Fibroblast of skin of scalp (primary cell): ENCODE measurements at regions not wholly inside any gene's neighbourhood (a gene's known extent, or its start where the extent isn't known, plus 50 kb on each side); places are given as distances from the start of the nearest gene placed in this dataset.
"Not testable (repeated sequence)": the region's sequence is repeated elsewhere in the genome, so short reads cannot be mapped to it uniquely, and the experiment has no call there.

Source experiments
- DNase-seq: peaks from one replicate; pipeline ENCODE4 v3.0.0-alpha.2; 2013

DNA sequence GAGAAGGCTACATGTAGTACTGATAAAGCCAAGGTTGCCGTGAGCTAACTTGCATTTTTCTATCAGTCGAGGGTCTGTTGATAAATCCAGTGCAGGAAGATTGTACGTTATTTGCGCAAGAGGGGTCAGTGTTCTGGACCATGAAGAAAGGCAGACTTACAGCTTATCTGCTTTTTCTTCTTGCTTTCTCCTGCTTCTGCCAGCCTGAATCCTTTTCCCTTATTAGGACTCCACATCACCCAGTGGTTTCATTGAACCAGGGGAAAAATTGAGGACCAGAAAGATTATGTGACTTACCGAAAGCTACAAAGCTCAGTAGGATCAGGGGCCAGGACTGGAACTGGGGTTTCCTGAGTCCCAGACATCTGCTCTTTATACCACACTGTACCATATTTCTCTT is 534.6 kb upstream of the BRINP1 start:
- DNase-seq, result no peak

GRCh38 chr9:119902611-119903010 is 533.4 kb upstream of the BRINP1 start:
- no peak for DNase-seq

- no peak for DNase-seq
Observed at GRCh38 chr9:119898316-119898715, 529.1 kb upstream of the BRINP1 start.

GRCh38 chr9:119884438-119884837 is 515.2 kb upstream of the BRINP1 start:
- no peak for DNase-seq

DNA sequence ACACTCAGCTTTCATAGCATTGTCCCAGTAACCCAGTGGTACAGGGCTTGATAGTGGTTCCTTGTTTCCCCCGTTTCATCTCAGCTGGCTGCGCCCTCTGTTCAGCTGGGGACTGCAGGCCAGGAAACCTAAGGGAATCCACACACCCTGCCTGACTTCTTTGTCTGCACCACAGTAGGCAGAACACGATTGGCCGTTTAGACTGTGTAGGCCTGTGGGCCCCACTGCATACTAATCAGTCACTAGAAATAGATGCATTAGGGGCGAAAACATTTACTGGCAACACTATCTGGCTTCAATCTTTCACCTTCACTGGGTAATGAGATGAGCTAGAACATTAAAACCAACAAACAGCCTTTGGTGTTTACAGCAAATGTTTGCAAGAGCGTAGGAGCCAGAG is 512.7 kb upstream of the BRINP1 start:
- DNase-seq, result no peak

- no peak for DNase-seq
Observed at GRCh38 chr9:119880361-119880760, 511.1 kb upstream of the BRINP1 start.

DNA sequence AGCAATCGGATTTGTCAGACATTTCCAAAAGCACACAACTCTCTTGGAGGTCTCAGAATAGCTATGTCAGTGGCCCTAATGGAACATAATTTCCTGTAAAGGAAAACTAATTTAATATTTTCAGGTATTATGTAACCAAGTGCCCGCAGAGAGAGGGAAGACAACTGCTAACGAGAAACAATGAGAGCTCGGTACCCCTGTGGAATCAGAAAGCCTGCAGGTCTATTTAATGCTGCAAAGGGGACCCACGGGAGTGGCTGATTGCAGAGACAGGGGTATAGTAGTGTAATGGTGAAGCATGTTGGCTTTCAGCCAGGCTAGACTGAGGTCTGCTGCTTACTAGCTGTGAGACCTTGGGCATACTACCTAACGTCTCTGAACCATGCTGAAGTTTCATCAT is 508.1 kb upstream of the BRINP1 start:
- DNase-seq, result no peak

GRCh38 chr9:119873877-119874276 is 504.6 kb upstream of the BRINP1 start:
- DNase-seq, result no peak

DNA sequence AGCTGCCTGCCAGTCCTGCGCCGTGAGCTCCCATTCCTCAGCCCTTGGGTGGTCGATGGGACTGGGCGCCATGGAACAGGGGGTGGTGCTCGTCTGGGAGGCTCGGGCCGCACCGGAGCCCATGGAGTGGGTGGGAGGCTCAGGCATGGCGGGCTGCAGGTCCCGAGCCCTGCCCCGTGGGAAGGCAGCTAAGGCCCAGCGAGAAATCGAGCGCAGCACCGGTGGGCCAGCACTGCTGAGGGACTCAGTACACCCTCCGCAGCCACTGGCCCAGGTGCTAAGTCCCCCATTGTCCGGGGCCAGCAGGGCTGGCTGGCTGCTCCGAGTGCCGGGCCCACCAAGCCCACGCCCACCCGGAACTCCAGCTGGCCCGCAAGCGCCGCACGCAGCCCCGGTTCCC is 501.0 kb upstream of the BRINP1 start:
- not testable (repeated sequence) for DNase-seq

GRCh38 chr9:119868694-119869093 is 499.5 kb upstream of the BRINP1 start:
- no peak for DNase-seq

GRCh38 chr9:119861842-119862241 is 492.6 kb upstream of the BRINP1 start:
- no peak for DNase-seq

DNA sequence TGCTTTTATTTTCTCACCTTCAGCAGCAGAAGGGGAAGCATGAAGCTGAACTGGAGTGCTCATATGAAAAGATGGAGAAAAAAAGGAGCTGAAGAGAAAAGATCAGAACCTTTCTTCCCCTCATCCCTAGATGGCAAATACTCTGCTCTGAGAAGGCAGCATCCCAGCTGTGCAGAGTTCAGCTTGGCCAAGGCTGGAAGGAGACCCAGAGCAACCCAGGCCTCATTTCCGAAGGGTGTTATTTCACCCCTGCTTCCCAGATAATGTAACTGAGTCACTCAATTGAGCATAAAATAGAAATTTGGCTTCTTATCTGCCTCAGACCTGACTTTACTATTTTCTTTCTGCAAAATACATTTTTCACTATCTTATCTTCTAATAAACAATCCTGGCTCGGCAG is 489.9 kb upstream of the BRINP1 start:
- DNase-seq, result no peak

DNA sequence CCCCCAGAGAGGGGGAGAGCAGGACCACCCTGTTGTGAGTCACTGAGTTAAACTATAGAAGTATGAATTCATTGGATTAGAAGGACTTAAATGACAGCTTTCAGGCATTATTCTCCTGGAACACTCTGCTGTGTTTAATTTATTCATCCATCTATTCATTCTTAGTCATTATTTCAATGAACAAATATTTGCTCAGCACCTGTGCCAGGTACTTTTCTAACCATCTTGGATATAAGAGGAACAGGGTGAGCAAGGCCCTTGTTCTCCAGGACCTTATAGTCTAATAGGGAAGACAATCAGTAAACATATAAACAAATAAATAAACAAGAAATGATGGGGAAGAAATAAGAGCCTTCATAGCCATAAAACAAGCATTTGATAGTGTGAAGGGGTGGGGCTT is 483.9 kb upstream of the BRINP1 start:
- no peak for DNase-seq

- no peak for DNase-seq
Observed at GRCh38 chr9:119852390-119852789, 483.2 kb upstream of the BRINP1 start.

DNA sequence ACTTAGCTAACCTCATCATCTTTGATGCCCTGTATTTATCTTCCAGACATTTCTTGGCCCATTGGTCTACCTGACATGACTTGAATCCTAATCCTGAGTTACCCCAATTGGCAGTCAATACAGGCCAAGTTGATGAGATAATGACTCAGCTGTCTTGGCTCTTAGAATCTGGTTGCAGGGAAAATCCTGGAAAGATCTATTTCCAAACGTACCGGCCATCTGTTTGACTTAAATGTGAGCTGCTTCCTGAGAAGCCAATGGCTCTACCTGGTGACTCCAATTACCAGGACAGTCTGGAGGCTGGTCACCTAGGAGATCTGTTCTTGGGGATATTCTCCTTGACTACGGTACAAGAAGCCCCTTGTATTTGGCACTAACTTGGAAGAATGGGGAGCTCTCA is 475.2 kb upstream of the BRINP1 start:
- DNase-seq, result no peak

DNA sequence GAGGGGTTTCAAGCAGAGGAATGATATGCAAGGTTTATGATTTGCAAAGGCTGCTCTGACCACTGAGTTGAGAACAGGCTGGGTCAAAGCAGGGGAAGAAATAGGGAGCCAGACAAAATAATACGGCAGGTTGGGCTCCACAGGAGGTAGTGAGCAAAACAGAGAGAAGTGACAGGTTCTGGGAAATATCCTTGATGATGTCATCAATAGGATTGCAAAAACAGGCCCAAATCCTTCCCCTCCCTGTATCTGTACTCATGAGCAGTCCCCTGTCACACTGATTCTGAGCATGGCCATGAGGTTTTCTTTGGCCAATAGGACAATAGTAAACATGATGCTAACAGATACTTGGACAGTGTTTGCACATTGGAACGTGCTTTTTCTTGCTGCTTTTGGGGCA is 471.8 kb upstream of the BRINP1 start:
- DNase-seq, result no peak

DNA sequence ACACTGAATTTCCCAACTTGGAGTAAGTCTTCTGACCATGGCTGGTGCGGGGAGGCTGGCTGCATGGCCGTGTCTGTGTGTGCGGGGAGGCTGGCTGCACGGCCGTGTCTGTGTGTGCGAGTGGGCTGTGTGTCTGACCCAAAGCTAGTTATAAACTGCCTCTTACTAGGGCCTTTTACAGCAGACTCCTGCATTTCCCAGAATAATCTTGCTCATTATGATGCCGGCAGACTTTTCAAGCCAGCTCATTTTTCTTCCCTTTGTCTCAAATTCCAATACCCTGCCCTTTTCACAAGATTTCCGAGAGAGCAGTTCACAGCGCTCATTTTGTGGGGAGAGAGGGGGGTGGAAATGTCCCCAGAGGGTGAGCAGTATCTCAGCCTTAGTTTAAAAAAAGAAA is 470.7 kb upstream of the BRINP1 start:
- DNase-seq, result no peak

DNA sequence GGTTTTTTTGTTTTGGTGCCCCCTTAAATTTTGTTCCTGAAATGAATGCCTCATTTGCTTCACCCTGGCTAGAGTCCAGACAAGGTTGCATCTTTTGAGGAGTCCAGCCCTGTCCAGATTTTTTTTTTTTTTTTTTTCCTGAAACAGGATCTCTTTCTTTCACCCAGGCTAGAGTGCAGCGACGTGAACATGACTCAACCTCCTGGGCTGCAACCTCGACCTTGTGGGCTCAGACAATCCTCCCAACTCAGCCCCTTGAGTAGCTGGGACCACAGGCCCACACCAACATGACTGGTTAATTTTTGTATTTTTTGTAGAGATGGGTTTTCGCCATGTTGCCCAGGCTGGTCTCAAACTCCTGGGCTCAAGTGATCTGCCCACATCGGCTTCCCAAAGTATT is 469.0 kb upstream of the BRINP1 start:
- DNase-seq, result no peak

DNA sequence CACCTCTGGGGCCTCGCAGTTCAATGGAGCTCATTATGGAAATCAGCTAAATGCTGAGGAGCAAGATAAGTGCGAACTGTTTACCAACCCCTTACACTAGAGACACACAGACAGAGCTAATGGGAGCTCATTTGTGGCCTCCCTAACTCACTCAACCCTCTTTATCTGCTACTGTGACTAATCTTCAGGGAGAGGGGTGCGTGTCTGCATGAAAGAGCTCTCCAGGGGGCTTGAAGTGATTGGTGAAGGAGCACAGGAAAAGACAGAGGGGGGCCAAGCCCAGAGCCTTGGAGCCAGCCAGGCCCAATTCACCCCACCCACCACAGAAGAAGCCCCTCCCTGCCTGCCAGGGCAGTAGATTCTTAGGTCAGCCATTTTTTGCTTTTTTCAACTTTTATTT is 466.8 kb upstream of the BRINP1 start:
- DNase-seq, result no peak

DNA sequence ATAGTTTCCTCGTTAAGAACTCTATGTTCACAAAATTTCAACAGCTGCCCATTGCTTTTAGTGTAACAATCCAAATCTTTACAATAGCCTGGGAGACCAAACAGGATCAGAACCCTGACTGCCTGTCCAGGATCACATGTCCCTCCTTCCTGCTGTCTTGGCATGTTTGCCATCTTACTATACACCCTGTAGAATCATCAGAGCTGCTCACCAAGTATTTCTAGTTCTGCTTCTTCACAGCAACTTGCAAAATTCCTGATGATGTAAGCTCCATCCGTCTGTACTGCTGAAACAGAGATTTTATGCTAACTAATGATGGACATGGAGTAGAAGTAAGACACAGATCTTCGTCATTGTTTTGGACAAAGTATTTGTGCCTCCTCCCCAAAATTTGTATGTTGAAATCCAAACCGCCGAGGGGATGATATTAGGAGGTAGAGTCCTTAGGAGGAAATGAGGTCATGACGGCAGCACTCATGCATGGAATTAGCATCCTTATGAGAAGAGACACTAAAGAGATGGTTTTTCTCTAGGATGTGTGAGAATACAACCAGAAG is 464.9 kb upstream of the BRINP1 start:
- no peak for DNase-seq

DNA sequence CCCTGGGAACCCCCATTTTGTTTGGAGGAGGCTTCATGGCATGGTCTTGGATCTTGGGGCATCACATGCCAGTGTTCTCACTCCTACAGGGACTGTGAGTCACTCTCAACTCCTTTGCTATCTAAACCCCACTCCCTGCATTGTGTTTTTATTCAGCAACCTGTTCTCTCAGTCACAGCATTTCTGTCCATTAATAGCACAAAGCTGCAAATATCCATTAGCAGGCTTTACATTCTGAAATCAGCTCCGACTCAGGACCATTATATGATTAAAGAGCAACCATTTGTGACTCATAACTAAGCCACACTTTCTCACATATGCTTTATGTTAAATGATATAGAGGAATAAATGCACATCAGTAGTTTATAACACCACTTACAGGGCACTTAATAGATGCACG is 462.1 kb upstream of the BRINP1 start:
- no peak for DNase-seq

GRCh38 chr9:119829748-119830147 is 460.5 kb upstream of the BRINP1 start:
- no peak for DNase-seq

DNA sequence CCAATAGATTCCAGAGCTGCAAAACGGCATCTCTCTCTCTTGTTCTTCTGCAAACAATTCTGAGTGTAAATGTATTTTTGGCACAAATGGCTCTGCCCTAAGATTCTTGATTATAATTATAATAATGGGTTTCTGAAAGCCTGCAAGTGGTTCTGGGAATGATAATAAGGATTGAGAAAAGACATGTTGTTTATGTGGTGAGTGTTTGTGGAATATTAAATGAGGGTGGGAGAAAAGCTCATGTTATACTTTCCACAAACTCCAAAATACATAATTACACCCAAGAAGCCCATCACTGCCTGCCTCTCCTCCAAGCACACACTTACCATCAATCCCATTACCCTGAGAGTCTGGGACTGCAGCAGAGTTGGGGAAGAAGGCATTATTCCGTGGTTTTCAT is 460.0 kb upstream of the BRINP1 start:
- no peak for DNase-seq

DNA sequence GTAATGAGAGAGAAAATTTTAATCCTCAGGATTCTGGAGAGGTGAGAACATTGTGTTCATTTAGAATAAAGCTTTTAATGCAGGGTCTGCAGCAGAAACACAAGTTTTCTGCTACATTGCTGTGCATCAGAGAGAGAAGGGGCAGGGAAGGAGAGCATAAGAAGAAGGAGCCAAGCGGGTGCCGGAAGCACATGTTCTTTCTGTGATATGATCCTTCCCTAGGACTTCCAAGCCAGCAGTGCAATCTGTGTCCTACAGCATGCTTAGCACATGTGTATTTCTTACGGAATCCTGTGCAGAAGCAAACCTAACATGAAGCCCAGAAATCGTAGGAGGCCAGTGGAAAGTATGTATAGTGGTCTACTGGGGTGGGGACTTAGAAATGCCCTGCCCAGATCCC is 458.3 kb upstream of the BRINP1 start:
- DNase-seq, result no peak

DNA sequence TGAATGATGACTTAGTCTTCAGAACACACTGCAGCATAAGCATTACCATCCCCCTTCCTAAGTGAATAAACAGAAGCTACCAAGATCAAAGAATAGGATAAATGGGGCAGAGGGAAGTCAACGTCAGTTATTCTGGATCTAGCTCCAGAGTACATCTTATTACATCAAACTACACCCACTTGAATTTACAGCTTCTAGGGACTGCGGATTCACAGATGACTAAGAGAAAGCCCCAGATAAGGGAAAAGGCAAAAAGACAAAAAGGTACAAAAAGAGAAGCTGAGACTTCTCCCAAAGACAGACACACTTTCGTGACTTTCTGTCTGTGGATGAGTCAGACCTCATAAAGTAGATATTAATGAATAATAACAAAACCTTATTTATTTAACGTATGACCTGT is 457.9 kb upstream of the BRINP1 start:
- DNase-seq, result no peak
